IMR-90 (cell line): ENCODE measurements at regions not wholly inside any gene's neighbourhood (a gene's known extent, or its start where the extent isn't known, plus 50 kb on each side); places are given as distances from the start of the nearest gene placed in this dataset.
A peak's percentile ranks its signal among the peaks of the same experiment; 100 is the strongest.

Experiments
- ATAC-seq: fragments of 200-7000 bp; cut with Tn5 transposase; 2 replicates; pipeline ENCODE4 v1.9.1; 2020; ENCODE audit warnings: low read depth, mild to moderate bottlenecking, moderate library complexity
- BruUV-seq: library from RNA; stranded (reverse); fragments of 400-500 nt; replicated peaks from 2 replicates; lab custom pipeline; 2021; lab: Mats Ljungman, UMichigan
- CTCF ChIA-PET: fragments of 300-600 bp; formaldehyde crosslinking; extraction: SDS; loops from one replicate; lab custom pipeline; 2021; ENCODE audit warnings: antibody characterized with exemption; lab: Yijun Ruan, JAX
- POLR2A ChIA-PET: fragments of 300-600 bp; sonication (Branson Sonifier 250); formaldehyde crosslinking; loops from one replicate; lab custom pipeline; 2022; ENCODE audit warnings: antibody characterized with exemption; ENCODE audit not compliant: unreplicated experiment; lab: Charles Lee
- DNase-seq: peaks from one replicate; pipeline ENCODE4 v3.0.0; 2013
- H2AFZ ChIP-seq: replicated peaks from 2 replicates; pipeline ENCODE3; 2013; ENCODE audit warnings: low read length, mild to moderate bottlenecking; ENCODE audit not compliant: poor library complexity
- H2AK5ac ChIP-seq: 2 replicates; pipeline ENCODE4 v1.6.1; 2013; ENCODE audit warnings: low read depth, low read length, inconsistent platforms
- H2AK9ac ChIP-seq: replicated peaks from 2 replicates; pipeline ENCODE3; 2013; ENCODE audit warnings: mild to moderate bottlenecking, low read depth, low read length, moderate library complexity; ENCODE audit not compliant: poor library complexity
- H2BK120ac ChIP-seq: 2 replicates; pipeline ENCODE4 v1.6.1; 2013; ENCODE audit warnings: low read depth, low read length, inconsistent platforms
- H2BK15ac ChIP-seq: 3 replicates; pipeline ENCODE4 v1.6.1; 2013; ENCODE audit warnings: low read depth, low read length, inconsistent platforms
- H2BK20ac ChIP-seq: 2 replicates; pipeline ENCODE4 v1.6.1; 2013; ENCODE audit warnings: low read depth, mild to moderate bottlenecking, inconsistent platforms, low read length, moderate library complexity
- H2BK5ac ChIP-seq: 2 replicates; pipeline ENCODE4 v1.6.1; 2013; ENCODE audit warnings: mild to moderate bottlenecking, low read depth, low read length, inconsistent platforms; ENCODE audit not compliant: poor library complexity, severe bottlenecking
- H3K14ac ChIP-seq: replicated peaks from 2 replicates; pipeline ENCODE4 v1.6.1; 2013; ENCODE audit warnings: low read depth, low read length, inconsistent platforms
- H3K18ac ChIP-seq: 2 replicates; pipeline ENCODE4 v1.6.1; 2013; ENCODE audit warnings: low read depth, low read length, control low read depth
- H3K23ac ChIP-seq: 2 replicates; pipeline ENCODE4 v1.6.1; 2013; ENCODE audit warnings: low read depth, low read length, inconsistent platforms
- H3K27ac ChIP-seq: 2 replicates; pipeline ENCODE4 v1.5.1; 2013; ENCODE audit warnings: mild to moderate bottlenecking, control low read depth, low read length; ENCODE audit not compliant: insufficient read depth
- H3K27me3 ChIP-seq: 2 replicates; pipeline ENCODE4 v1.6.1; 2013; ENCODE audit warnings: low read length; ENCODE audit not compliant: control insufficient read depth, insufficient read depth
- H3K36me3 ChIP-seq: 2 replicates; pipeline ENCODE4 v1.6.1; 2013; ENCODE audit warnings: low read length, mixed read lengths; ENCODE audit not compliant: control insufficient read depth, insufficient read depth
- H3K4ac ChIP-seq: 2 replicates; pipeline ENCODE4 v1.6.1; 2013; ENCODE audit warnings: low read depth, low read length, inconsistent platforms
- H3K4me1 ChIP-seq: 2 replicates; pipeline ENCODE4 v1.6.1; 2013; ENCODE audit warnings: low read length, mixed read lengths; ENCODE audit not compliant: control insufficient read depth, insufficient read depth
- H3K4me2 ChIP-seq: 2 replicates; pipeline ENCODE4 v1.6.1; 2013; ENCODE audit warnings: low read depth, mild to moderate bottlenecking, control low read depth, low read length, moderate library complexity
- H3K4me3 ChIP-seq: 2 replicates; pipeline ENCODE4 v1.5.1; 2013; ENCODE audit warnings: low read depth, mild to moderate bottlenecking, control low read depth, low read length, moderate library complexity; ENCODE audit not compliant: insufficient read depth
- H3K56ac ChIP-seq: 2 replicates; pipeline ENCODE4 v1.6.1; 2013; ENCODE audit warnings: low read length, inconsistent platforms; ENCODE audit not compliant: insufficient read depth; ENCODE audit errors: extremely low read depth
- H3K79me1 ChIP-seq, 2 experiments: 2 replicates each; pipeline ENCODE4 v1.6.1; 2013; ENCODE audit warnings: low read length in 2 of 2, inconsistent platforms in 1 of 2, low read depth in 1 of 2
- H3K9ac ChIP-seq: 2 replicates; pipeline ENCODE4 v1.6.1; 2013; ENCODE audit warnings: low read depth, low read length, control low read depth
- H3K9me1 ChIP-seq: 2 replicates; pipeline ENCODE4 v1.6.1; 2013; ENCODE audit warnings: low read length, inconsistent platforms; ENCODE audit not compliant: insufficient read depth
- H3K9me3 ChIP-seq: 2 replicates; pipeline ENCODE4 v1.6.1; 2013; ENCODE audit warnings: low read length; ENCODE audit not compliant: control insufficient read depth, insufficient read depth
- H4K20me1 ChIP-seq: 2 replicates; pipeline ENCODE4 v1.6.1; 2013; ENCODE audit warnings: low read length, inconsistent platforms; ENCODE audit not compliant: insufficient read depth
- H4K5ac ChIP-seq: 2 replicates; pipeline ENCODE4 v1.6.1; 2013; ENCODE audit warnings: mild to moderate bottlenecking, low read depth, low read length, control low read depth
- H4K8ac ChIP-seq, 2 experiments: 2 replicates each; pipeline ENCODE4 v1.6.1; 2013; ENCODE audit warnings: low read depth in 2 of 2, low read length in 2 of 2, control low read depth in 1 of 2, inconsistent platforms in 1 of 2
- H4K91ac ChIP-seq: 2 replicates; pipeline ENCODE4 v1.6.1; 2013; ENCODE audit warnings: low read depth, low read length, inconsistent platforms; ENCODE audit not compliant: insufficient read depth
- ELK1 ChIP-seq: fragments of 150-350 bp; IDR thresholded peaks from 2 replicates; pipeline ENCODE4 v1.6.1; 2016; ENCODE audit warnings: low read depth, mild to moderate bottlenecking, low read length, moderate library complexity, borderline replicate concordance
- MAFK ChIP-seq: IDR thresholded peaks from 2 replicates; pipeline ENCODE4 v1.6.1; 2012; ENCODE audit warnings: low read depth, low read length, improper control_type of control experiment
- WGBS, 2 experiments: methylation state at CpG; one replicate each; pipeline versions ENCODE4 v1.1.5 to v1.1.7; 2013; ENCODE audit warnings: missing lambda C conversion rate in 2 of 2; ENCODE audit not compliant: insufficient read length in 1 of 2; ENCODE audit errors: extremely low coverage in 2 of 2; 5-methylcytosine and 5-hydroxymethylcytosine counted together
- dilution Hi-C: fragments of 300-500 bp; cut with HindIII; formaldehyde crosslinking; loops from one replicate; pipeline ENCODE4 v1.14.3; 2018; ENCODE audit warnings: low sequenced_read_pairs; ENCODE audit not compliant: unreplicated experiment
- in situ Hi-C: fragments of 300-500 bp; cut with MboI; formaldehyde crosslinking; loops from 3 replicates; pipeline ENCODE4 v1.14.3; 2019; ENCODE audit warnings: low sequenced_read_pairs, inconsistent platforms, mixed read lengths
- intact Hi-C: fragments of 100-400 bp; cut with micrococcal nuclease; formaldehyde crosslinking; loops from 2 replicates; pipeline ENCODE4 v1.10.0; 2022

- in situ Hi-C loops (no loop called here), intact Hi-C loops (no loop called here), dilution Hi-C loops (no loop called here)
- Histone ChIP-seq H2BK5ac (no peak overlapping the region), H3K14ac (no peak overlapping the region), H3K23ac (no peak overlapping the region), H3K4me1 (no peaks in the 10 kb centered on the region), H3K9ac (no peak overlapping the region), H3K18ac (no peak overlapping the region), H3K56ac (no peak overlapping the region), H3K9me3 (no peaks in the 10 kb centered on the region), H3K4ac (no peak overlapping the region), H2BK120ac (no peak overlapping the region), H2AFZ (no peak overlapping the region), H3K9me1 (no peaks in the 10 kb centered on the region), H3K79me1 (no peaks in the 10 kb centered on the region), H2BK20ac (no peak overlapping the region), H3K36me3 (no peaks in the 10 kb centered on the region), H4K91ac (no peak overlapping the region), H4K20me1 (no peaks in the 10 kb centered on the region), H3K4me2 (no peak overlapping the region), H3K4me3 (no peak overlapping the region), H2BK15ac (no peak overlapping the region), H4K5ac (no peak overlapping the region), H3K27me3 (no peaks in the 10 kb centered on the region), H3K27ac (no peak overlapping the region), H4K8ac (no peak overlapping the region), H2AK5ac (no peak overlapping the region), H2AK9ac (no peak overlapping the region)
- CTCF ChIA-PET = no interaction called here
- ATAC-seq = no peak
- BruUV-seq = no TSS peak
- POLR2A ChIA-PET = no interaction called here
- no CpG with 5 or more reads among the region's 1 CpG for WGBS, 2 experiments
- DNase-seq = no peak
- TF ChIP-seq MAFK = peak; percentile 61
- no peak for TF ChIP-seq ELK1
Observed at GRCh38 chr5:154557548-154557947, 79.5 kb upstream of the HAND1 start.
